Uterus (tissue), 2 donors: ENCODE measurements at regions not wholly inside any gene's neighbourhood (a gene's known extent, or its start where the extent isn't known, plus 50 kb on each side); places are given as distances from the start of the nearest gene placed in this dataset.

Experiments
- CTCF ChIP-seq, 4 experiments: fragments of 200-600 bp in 2 of 4; fragments of 450-650 bp in 2 of 4; sonication (generic) in 2 of 4; IDR thresholded peaks; one replicate each; pipeline ENCODE4 v1.5.1; 2016 to 2019; ENCODE audit warnings: antibody characterized with exemption in 4 of 4, mild to moderate bottlenecking in 2 of 4, moderate library complexity in 1 of 4
- POLR2A ChIP-seq, 2 donors: fragments of 450-650 bp; IDR thresholded peaks; one replicate each; pipeline ENCODE4 v1.6.1; 2016; ENCODE audit warnings: antibody characterized with exemption in 2 of 2, mild to moderate bottlenecking in 1 of 2, moderate library complexity in 1 of 2

- TF ChIP-seq CTCF (IDR thresholded peaks at IDR 0.05) = no peak
- no peak for TF ChIP-seq POLR2A (IDR thresholded peaks at IDR 0.05)
Measured at GRCh38 chr14:87380054-87380453, 612.9 kb downstream of the GALC start.
